Stimulated activated memory B cell treated with anti-CD40 and anti-IgM and Interleukin-4, amounts not matched to agents 10 μg/mL and 1 μg/mL and 100 μg/mL, for 72 hours (primary cell): ENCODE measurements at regions not wholly inside any gene's neighbourhood (a gene's known extent, or its start where the extent isn't known, plus 50 kb on each side); places are given as distances from the start of the nearest gene placed in this dataset.

Source experiments
- ATAC-seq: fragments of 150-1000 bp; cut with Tn5 transposase; 2 replicates; pipeline ENCODE4 v1.10.0; 2021
- H3K27ac Mint-ChIP-seq: one replicate; pipeline ENCODE4 v1.8.0; 2022; ENCODE audit warnings: mild to moderate bottlenecking, mixed read lengths
- H3K27me3 Mint-ChIP-seq: one replicate; pipeline ENCODE4 v1.8.0; 2022; ENCODE audit warnings: mixed read lengths
- H3K36me3 Mint-ChIP-seq: one replicate; pipeline ENCODE4 v1.8.0; 2022; ENCODE audit warnings: mixed read lengths
- H3K4me1 Mint-ChIP-seq: one replicate; pipeline ENCODE4 v1.8.0; 2022; ENCODE audit warnings: mixed read lengths
- H3K4me3 Mint-ChIP-seq: one replicate; pipeline ENCODE4 v1.8.0; 2022; ENCODE audit warnings: mild to moderate bottlenecking, moderate library complexity, mixed read lengths
- H3K9me3 Mint-ChIP-seq: one replicate; pipeline ENCODE4 v1.8.0; 2022; ENCODE audit warnings: mixed read lengths

DNA sequence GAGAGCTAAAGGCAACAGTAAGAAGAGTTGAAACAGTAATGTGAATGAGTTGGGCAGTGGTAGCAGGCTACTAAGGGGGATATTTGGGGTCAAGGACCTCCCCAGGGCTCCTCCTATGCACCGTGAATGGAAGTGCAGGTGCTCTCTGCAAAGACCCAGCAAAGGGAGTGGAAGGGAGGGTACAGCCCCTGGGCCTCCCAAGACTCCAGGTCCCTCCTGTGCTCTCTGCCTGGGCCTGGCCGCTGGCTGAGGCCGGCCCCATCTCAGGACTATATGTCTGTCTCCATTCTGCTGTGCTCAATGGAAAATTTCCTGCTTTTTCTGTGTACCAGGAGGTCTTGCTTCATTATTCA is 372.1 kb upstream of the MKI67 start:
- Mint-ChIP-seq H3K9me3 (peaks cover 3% of the 10 kb centered on the region), H3K4me1 (no peaks in the 10 kb centered on the region), H3K4me3 (no peak overlapping the region), H3K27me3 (no peaks in the 10 kb centered on the region), H3K36me3 (no peaks in the 10 kb centered on the region), H3K27ac (no peak overlapping the region)
- no peak for ATAC-seq

- H3K4me1 Mint-ChIP-seq, result no peaks in the 10 kb centered on the region
- no peak overlapping the region for H3K4me3 Mint-ChIP-seq
- no peaks in the 10 kb centered on the region for H3K27me3 Mint-ChIP-seq
- no peaks in the 10 kb centered on the region for H3K36me3 Mint-ChIP-seq
- no peak overlapping the region for H3K27ac Mint-ChIP-seq
- peaks cover 3% of the 10 kb centered on the region for H3K9me3 Mint-ChIP-seq
- ATAC-seq, result no peak
Measured at GRCh38 chr10:128498746-128499145, 372.5 kb upstream of the MKI67 start.

DNA sequence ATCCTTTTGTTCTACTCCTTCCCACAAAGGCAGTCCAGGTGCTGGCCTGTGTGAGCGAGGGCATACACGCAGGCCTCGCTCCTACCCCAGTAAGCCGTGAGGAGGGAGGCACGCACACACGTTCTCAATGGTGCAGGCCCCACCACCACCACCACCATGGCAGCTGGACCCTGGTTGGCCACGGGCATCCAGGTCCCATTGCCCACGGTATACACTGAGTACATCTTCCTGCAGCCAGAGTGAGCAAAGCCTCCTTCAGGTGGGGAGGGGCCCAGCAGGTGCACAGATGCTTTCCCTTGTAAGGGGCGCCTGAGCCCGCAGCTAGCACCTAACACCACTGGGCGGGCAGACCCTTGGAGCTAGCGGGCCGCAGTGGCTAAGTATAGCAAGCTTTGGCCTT is 373.3 kb upstream of the MKI67 start:
- Mint-ChIP-seq H3K27ac (no peak overlapping the region), H3K27me3 (no peaks in the 10 kb centered on the region), H3K36me3 (no peaks in the 10 kb centered on the region), H3K4me1 (no peaks in the 10 kb centered on the region), H3K4me3 (no peak overlapping the region), H3K9me3 (peaks cover 3% of the 10 kb centered on the region)
- no peak for ATAC-seq

- peaks cover 3% of the 10 kb centered on the region for H3K9me3 Mint-ChIP-seq
- no peak overlapping the region for H3K4me3 Mint-ChIP-seq
- H3K27ac Mint-ChIP-seq, result no peak overlapping the region
- no peaks in the 10 kb centered on the region for H3K27me3 Mint-ChIP-seq
- no peak for ATAC-seq
- no peaks in the 10 kb centered on the region for H3K4me1 Mint-ChIP-seq
- no peaks in the 10 kb centered on the region for H3K36me3 Mint-ChIP-seq
Measured at GRCh38 chr10:128499956-128500355, 373.7 kb upstream of the MKI67 start.

GRCh38 chr10:128500642-128501041 is 374.4 kb upstream of the MKI67 start:
- H3K9me3 Mint-ChIP-seq, result peaks cover 3% of the 10 kb centered on the region
- no peaks in the 10 kb centered on the region for H3K36me3 Mint-ChIP-seq
- H3K27ac Mint-ChIP-seq, result no peak overlapping the region
- no peak overlapping the region for H3K4me3 Mint-ChIP-seq
- no peaks in the 10 kb centered on the region for H3K27me3 Mint-ChIP-seq
- no peak for ATAC-seq
- no peaks in the 10 kb centered on the region for H3K4me1 Mint-ChIP-seq

- Mint-ChIP-seq H3K4me3 (no peak overlapping the region), H3K27me3 (no peaks in the 10 kb centered on the region), H3K9me3 (peaks cover 5% of the 10 kb centered on the region), H3K36me3 (no peaks in the 10 kb centered on the region), H3K27ac (no peak overlapping the region), H3K4me1 (no peaks in the 10 kb centered on the region)
- no peak for ATAC-seq
Measured at GRCh38 chr10:128505346-128505745, 379.1 kb upstream of the MKI67 start.

DNA sequence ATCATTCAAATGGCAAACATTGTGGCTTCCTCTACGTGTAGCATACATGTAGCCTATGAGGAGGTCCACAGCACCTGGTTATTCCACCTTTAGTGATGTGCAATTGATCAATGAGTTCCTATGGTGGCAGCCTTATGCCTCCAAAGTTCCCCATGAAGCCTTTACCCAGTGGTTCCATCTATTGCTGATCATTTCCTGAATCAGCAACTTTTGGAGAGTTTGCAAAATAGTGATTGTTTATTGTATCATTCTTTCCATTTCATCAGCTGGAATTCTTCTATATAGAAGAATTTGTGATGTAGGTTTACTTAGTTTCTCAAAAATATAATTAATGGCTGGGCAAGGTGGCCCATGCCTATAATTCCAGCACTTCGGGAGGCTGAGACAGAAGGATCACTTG is 380.2 kb upstream of the MKI67 start:
- H3K27me3 Mint-ChIP-seq, result no peaks in the 10 kb centered on the region

DNA sequence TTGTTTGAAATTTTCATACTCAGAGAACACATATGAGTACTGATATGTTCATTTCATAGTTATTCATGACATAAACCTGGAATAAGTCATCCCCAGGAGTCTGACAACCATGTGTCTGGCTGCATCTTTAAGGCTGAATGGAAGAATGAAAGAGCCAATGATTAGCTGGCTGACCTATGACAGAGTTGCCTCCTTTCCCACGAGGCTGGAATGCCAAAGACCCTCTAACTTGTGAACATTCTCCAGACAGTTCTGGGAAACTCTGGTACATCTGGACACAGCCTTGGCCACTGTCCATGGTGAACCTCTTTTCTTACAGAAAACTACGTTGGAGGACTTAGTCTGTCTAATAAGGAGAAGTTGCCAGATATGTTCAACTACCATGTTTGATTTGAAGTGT is 380.8 kb upstream of the MKI67 start:
- H3K9me3 Mint-ChIP-seq, result peaks cover 5% of the 10 kb centered on the region
- H3K36me3 Mint-ChIP-seq, result no peaks in the 10 kb centered on the region
- H3K27ac Mint-ChIP-seq, result no peak overlapping the region
- no peaks in the 10 kb centered on the region for H3K27me3 Mint-ChIP-seq
- no peaks in the 10 kb centered on the region for H3K4me1 Mint-ChIP-seq
- no peak overlapping the region for H3K4me3 Mint-ChIP-seq
- ATAC-seq, result no peak

More for the DNA sequence above, 380.2 kb upstream of the MKI67 start:
- peaks cover 5% of the 10 kb centered on the region for H3K9me3 Mint-ChIP-seq
- H3K4me1 Mint-ChIP-seq, result no peaks in the 10 kb centered on the region
- no peak overlapping the region for H3K4me3 Mint-ChIP-seq
- no peak overlapping the region for H3K27ac Mint-ChIP-seq
- H3K36me3 Mint-ChIP-seq, result no peaks in the 10 kb centered on the region
- no peak for ATAC-seq

GRCh38 chr10:128511284-128511683 is 385.1 kb upstream of the MKI67 start:
- Mint-ChIP-seq H3K27ac (no peak overlapping the region), H3K4me3 (no peak overlapping the region), H3K4me1 (no peaks in the 10 kb centered on the region), H3K36me3 (no peaks in the 10 kb centered on the region), H3K9me3 (peaks cover 5% of the 10 kb centered on the region), H3K27me3 (no peaks in the 10 kb centered on the region)
- ATAC-seq, result no peak

GRCh38 chr10:128512767-128513166 is 386.5 kb upstream of the MKI67 start:
- H3K4me3 Mint-ChIP-seq, result no peak overlapping the region
- H3K4me1 Mint-ChIP-seq, result no peaks in the 10 kb centered on the region
- H3K9me3 Mint-ChIP-seq, result peaks cover 4% of the 10 kb centered on the region
- H3K27ac Mint-ChIP-seq, result no peak overlapping the region
- no peaks in the 10 kb centered on the region for H3K27me3 Mint-ChIP-seq
- ATAC-seq, result no peak
- no peaks in the 10 kb centered on the region for H3K36me3 Mint-ChIP-seq

DNA sequence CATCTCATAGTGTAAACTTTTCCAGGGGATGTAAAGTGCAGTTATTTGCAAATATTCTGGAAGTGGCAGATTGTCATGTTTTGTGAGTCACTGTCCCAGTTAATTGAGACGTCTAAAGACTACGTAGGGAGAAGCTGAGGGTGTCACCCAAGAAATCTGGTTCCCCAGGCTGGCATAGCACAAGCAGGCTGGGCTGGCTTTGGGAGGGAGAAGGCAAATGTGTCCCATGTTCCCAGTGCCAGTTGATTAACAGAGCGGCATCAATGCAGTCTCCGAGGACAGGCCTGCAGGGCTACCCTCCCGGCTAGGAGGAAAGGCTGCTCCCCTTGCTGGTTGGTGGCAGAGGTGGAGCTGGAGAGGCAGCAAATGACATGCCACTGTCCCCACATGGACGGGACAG is 388.3 kb upstream of the MKI67 start:
- Mint-ChIP-seq H3K27ac (no peak overlapping the region), H3K9me3 (no peaks in the 10 kb centered on the region), H3K36me3 (no peaks in the 10 kb centered on the region), H3K4me3 (no peak overlapping the region), H3K27me3 (no peaks in the 10 kb centered on the region), H3K4me1 (no peaks in the 10 kb centered on the region)
- no peak for ATAC-seq

DNA sequence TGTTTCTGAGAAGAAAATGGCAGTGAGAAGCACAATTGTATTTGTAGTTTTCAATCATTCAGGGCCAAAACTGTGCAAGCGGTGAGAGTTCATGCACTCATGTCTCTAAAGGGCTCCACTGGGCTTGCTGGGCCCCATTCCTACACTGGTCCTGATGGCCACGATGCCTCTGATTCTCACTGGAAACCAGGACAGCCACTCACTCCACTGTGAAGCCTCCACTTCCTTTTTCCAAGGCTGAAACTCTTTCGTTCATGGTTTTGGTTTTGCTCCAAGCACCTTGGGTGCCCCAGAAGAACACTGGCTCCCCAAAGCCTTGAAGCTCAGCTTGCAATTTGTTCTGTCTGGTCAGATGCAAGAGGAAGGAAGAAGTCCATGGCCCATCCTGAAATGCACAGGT is 390.0 kb upstream of the MKI67 start:
- no peak for ATAC-seq
- Mint-ChIP-seq H3K36me3 (no peaks in the 10 kb centered on the region), H3K4me3 (no peak overlapping the region), H3K27ac (no peak overlapping the region), H3K9me3 (no peaks in the 10 kb centered on the region), H3K27me3 (no peaks in the 10 kb centered on the region), H3K4me1 (no peaks in the 10 kb centered on the region)

DNA sequence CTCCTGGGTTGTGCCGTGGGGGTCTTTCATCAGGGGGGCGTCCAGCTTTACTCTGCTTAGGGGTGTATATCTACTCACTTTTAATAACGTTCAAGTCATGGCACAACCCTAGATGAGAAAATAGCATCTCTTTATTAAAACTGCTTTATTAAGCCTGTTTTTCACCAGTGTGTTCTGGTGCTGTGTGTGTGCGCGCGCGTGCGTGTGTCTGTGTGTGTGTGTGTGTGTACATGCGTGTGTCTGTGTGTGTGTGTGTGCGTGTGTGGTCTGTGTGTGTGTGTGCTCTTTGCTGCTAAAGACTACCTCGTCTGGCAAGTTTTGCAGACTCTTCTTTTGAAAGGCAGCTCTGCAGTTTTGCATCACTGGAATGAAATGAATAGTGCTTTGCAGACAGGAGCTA is 390.9 kb upstream of the MKI67 start:
- H3K4me1 Mint-ChIP-seq, result no peaks in the 10 kb centered on the region
- no peak overlapping the region for H3K4me3 Mint-ChIP-seq
- H3K27ac Mint-ChIP-seq, result no peak overlapping the region
- no peaks in the 10 kb centered on the region for H3K9me3 Mint-ChIP-seq
- no peak for ATAC-seq
- H3K27me3 Mint-ChIP-seq, result no peaks in the 10 kb centered on the region
- no peaks in the 10 kb centered on the region for H3K36me3 Mint-ChIP-seq

DNA sequence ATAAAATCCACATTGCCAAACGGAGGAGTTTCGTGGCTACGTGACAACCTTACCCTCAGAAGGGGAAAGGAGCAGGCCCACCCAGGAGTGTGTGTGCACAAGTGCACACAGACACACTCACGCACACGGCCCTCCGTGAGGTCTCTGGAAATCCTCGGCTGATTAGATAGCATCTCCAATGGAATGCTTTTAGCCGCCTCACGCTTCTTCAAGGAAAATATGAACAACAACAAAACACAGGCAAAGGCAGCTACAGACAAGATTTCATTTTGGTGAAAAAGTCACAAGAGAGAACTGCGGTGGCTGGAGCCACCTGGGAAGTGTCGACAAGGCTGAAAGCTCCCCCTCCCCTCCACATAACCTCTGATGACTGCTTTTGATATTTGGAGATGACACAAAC is 391.8 kb upstream of the MKI67 start:
- no peaks in the 10 kb centered on the region for H3K4me1 Mint-ChIP-seq
- H3K36me3 Mint-ChIP-seq, result no peaks in the 10 kb centered on the region
- H3K4me3 Mint-ChIP-seq, result no peak overlapping the region
- H3K9me3 Mint-ChIP-seq, result no peaks in the 10 kb centered on the region
- no peaks in the 10 kb centered on the region for H3K27me3 Mint-ChIP-seq
- H3K27ac Mint-ChIP-seq, result no peak overlapping the region
- no peak for ATAC-seq

DNA sequence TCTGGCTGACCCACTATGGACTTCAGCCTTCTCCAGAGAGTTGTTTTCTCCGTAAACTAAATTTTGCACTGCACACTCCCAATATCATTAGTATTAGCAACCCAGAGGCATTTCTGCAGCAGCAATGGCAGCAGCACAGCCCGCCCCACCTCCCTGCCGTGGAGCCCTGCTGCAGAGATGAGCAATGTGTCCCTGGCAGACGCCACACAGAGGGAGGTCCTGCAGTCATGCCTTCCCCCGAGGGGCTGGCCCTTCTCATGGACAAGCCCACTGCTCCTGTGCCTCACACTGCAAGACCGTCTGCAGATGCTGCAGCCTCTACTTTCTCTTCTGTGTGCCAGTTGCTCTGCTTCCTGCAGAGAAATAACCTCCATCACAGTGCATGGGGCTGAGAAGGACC is 393.4 kb upstream of the MKI67 start:
- no peak for ATAC-seq
- Mint-ChIP-seq H3K36me3 (no peaks in the 10 kb centered on the region), H3K9me3 (no peaks in the 10 kb centered on the region), H3K4me3 (no peak overlapping the region), H3K27ac (no peak overlapping the region), H3K4me1 (no peaks in the 10 kb centered on the region), H3K27me3 (no peaks in the 10 kb centered on the region)

GRCh38 chr10:128520211-128520815 is 394.1 kb upstream of the MKI67 start:
- H3K9me3 Mint-ChIP-seq, result no peaks in the 10 kb centered on the region
- no peaks in the 10 kb centered on the region for H3K4me1 Mint-ChIP-seq
- H3K36me3 Mint-ChIP-seq, result no peaks in the 10 kb centered on the region
- H3K4me3 Mint-ChIP-seq, result no peak overlapping the region
- no peak overlapping the region for H3K27ac Mint-ChIP-seq
- no peak for ATAC-seq
- H3K27me3 Mint-ChIP-seq, result no peaks in the 10 kb centered on the region
